NOMO-1 treated with DMSO at 0.1 percent for 48 hours (cell line): ENCODE measurements at regions not wholly inside any gene's neighbourhood (a gene's known extent, or its start where the extent isn't known, plus 50 kb on each side); places are given as distances from the start of the nearest gene placed in this dataset.
"Not testable (repeated sequence)": the region's sequence is repeated elsewhere in the genome, so short reads cannot be mapped to it uniquely, and the experiment has no call there.

Experiments used
- DNase-seq: peaks from one replicate; lab custom pipeline; 2025; ENCODE audit not compliant: unreplicated experiment; lab: John Stamatoyannopoulos, UW

DNA sequence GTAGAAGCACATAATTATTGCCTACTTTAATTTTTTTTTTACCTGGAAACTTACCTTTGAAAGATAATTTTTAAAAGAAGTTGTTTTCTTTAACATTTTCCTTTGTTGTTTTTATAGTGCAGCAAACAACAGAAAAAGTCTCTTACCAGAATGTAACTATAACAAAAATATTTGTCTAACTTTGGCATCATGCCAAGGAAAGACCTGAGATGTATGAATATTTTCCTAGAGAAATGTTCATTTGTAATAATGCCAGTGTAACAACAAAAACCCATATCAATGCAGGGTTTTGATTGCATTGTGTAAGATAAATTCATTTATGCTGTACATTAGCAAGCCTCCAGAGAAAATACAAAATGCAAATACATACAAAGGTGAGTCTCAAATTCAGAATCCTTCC lies 775.7 kb downstream of the SI start:
- no peak for DNase-seq

DNA sequence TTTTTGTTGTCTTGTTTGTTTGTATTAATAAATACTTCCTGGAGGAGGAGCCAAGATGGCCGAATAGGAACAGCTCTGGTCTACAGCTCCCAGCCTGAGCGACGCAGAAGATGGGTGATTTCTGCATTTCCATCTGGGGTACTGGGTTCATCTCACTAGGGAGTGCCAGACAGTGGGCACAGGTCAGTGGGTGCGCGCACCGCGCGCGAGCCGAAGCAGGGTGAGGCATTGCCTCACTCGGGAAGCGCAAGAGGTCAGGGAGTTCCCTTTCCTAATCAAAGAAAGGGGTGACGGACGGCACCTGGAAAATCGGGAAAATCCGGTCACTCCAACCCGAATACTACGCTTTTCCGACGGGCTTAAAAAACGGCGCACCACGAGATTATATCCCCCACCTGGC lies 786.8 kb downstream of the SI start:
- not testable (repeated sequence) for DNase-seq

DNA sequence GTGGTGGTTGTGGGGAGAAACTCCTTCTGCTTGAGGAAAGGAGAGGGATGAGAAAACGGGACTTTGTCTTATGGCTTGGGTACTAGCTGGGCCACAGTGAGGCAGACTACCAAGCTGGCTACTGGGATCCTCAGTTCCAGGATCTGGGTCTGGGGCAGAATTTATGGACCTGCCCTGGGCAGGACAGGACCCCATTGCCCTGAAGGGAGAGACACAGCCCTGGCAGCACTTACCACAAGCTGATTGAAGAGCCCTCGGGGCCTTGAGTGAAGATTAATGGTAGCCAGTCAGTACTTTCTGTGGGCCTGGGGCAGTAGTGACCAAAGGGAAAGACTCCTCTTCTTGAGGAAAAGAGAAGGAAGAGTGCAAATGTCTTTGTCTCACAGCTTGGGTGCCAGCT lies 799.7 kb downstream of the SI start:
- no peak for DNase-seq

DNA sequence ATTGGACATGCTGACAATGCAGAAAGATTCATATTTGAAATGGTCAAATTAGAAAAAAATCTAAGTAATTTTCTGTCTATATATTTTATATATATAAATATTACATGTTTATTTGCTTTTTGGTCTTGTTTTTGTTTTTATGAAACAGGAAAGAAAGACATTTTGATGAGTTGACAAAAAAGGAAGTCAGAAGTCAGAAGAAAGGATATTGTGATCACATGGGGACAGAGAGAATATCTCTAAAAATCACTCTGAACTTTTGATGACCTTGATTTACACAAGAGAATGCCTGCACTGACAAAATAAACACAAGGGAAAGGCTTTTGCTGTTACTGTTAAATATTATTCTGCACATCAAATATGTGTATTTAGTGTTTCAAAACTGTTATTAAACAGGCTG lies 811.2 kb downstream of the SI start:
- DNase-seq: no peak

DNA sequence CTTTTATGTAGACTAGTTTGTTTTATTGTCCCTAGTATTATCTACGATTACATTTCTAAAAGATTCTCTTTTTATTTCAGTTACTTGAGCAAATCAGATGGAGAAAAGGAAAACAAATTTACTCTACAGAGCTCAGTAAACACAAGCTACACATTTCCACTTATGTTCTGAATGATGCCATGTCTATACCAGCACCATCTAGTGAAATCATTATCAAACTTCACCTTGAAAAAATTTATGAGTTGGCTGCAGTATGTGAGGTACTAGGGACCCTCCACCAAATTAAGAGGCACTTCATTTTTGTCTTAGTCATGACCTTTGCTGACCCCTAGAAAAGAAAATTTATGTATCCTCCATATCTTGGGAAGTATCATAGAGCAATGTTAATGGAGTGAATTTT lies 827.4 kb downstream of the SI start:
- DNase-seq: no peak

DNA sequence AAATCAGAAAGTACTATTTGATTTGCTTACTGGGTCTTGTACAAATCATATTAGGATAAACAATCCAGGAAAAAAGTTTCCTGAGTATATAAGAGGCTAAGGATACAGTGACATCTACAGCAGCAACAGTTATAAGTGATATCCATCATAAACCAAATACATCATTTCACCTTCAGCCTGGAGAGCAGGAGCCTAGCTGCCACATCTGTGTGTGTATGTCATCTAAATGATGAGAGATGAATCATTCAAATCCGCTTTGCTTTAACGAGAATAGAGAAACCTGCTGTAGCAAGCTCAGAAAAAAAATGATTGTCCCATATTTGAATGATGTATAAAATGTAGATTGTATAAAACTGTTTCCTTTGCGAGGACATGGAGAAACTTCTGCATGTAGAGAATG lies 841.4 kb downstream of the SI start:
- DNase-seq: no peak

DNA sequence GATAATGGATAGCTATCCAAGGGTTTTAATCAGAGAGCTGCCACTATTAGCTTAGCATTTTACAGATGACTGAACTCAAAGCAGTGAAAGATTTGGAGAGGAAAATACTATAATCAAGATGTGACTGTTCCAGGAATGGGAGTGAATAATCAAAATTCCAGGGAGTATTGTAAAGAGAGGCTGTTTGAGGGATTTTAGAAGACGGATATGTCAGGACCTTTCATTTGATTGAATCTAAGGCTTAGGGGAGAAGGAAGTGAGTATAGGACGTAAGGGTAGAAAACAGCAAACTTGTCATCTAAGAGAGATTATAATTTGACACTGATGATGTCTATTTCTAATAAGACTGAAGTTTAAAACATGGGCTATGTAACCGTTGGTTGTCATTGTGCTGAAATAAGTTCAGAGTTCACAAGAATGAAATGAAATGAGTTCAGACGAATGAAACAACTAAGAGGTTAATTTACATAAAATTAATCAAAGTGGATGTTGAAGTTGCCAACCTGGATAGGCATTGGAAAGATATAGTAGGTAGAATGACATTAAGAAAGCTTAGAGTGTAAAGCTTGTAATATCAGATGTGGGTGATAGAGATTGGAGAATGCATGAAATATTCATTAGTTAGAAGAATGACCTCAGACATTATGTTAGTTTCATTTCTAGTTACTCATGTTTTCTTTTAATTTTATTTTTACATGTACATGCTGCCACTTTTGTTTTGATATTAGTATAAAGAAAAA lies 842.8 kb downstream of the SI start:
- no peak for DNase-seq

DNA sequence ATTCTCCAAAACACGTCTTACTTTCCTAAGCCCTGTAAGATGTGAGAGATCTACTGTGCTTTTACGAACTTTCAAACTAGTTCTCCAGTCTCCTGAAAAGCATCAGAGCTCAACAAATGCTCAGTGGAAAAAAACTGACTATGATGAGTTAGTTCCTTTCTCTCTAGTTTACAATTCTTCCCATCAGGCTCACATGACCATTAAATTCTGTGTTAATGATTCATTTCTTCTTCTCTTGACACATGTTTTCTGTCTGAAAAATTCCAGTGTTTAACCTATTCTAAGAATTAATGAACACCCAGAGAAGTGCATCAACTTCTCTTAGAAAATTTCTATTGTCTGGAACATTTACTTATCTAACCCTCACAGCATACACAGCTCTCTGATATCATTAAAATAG lies 844.3 kb downstream of the SI start:
- DNase-seq: no peak

DNA sequence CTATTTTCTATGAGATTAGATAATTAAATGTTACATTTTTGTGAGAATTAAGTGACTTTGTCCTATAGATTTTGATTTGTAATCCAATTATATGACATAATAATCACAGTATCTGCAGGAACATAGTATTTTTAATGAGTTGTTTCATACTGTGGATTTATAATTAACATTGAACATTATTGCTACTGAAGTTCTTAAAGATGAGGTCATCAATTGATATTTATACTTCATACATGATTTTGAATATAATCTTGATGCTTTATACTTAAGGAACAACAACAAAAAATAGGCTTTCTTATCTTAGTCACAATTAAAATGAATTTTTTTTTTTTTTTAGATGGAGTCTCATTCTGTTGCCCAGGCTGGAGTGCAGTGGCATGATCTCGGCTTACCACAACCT lies 846.6 kb downstream of the SI start:
- no peak for DNase-seq

DNA sequence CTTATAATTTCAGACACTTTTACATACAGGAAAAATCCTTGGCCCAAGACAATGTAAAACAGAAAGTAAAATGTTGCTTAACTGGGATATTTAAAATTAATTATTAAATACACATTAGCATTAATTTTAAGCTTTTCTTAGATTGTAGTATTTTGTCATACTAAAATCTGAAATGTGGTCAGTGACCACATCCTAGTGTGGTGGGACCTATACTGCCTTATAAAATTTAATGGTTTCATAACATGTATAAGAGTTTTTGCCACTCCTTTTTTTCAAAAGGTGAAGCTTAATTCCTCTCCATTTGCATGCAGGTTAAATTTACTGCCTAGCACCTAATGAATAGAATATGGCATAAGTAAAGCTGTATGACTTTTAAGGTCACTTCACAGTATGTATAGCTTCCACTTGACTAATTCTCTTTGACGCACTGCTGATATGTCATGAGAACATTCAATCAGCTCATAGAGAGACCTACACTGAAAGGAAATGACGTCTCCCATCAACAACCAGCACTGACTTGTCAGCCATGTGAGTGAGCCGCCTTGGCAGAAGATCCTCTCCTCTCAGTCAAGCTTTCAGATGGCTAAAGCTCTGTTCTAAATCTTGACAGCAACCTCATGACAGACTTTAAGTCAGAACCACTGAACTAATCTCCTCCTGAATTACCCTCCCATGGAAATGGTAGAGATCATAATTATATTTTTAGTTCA lies 847.8 kb downstream of the SI start:
- DNase-seq: no peak

DNA sequence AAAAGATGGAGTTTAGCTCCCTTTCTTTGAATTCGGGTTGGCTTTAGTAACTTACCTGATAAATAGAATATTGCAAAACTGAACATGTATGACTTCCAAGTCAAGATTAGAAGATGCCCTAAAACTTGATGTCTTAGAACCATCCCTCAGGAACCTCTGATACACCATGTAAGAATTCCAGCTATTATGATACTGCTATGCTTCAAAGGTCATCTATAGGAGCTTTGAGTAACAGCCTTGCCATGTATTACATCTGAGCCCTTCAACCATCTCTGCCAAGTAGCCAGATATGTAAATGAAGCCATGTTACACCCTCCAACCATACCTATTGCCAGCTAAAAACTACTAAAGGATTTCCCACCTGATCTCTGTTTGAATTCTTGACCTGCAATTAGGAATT lies 854.2 kb downstream of the SI start:
- DNase-seq: no peak

DNA sequence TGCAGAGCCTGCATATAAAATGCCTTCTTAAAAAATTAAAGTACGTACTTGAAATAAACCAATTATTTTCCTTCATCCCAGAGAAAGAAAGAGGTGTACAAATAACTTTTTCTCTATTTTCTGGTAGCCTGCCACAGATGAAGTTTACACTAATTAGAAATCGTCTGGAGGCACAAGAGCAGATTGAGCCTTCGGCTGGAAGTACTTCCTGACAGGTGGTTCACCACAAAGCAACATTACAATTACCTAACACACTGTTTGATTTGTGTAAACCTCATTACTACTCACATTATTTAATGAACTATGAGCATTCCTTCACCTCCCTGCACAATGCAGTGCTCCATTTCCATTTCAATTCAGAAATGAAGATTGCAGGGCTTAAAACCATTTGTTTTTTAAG lies 856.1 kb downstream of the SI start:
- DNase-seq: no peak

DNA sequence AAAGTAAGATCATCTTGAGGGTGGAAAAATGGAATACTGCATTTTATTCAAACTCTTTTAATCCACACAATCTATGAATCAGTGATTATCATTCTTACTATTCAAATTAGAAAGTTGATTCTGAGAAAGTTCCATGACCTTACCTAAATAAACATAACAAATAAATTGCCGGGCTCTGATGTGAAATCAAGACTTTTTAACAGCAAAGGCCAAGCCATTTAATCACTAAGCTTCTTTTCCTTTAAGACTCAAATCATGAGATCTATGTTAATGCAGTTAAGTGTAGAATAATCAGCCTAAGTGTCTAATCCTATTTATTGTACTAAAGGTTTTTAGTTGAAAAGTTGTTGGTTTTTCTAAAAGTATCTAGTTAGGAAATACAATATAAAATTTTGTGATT lies 857.0 kb downstream of the SI start:
- no peak for DNase-seq

DNA sequence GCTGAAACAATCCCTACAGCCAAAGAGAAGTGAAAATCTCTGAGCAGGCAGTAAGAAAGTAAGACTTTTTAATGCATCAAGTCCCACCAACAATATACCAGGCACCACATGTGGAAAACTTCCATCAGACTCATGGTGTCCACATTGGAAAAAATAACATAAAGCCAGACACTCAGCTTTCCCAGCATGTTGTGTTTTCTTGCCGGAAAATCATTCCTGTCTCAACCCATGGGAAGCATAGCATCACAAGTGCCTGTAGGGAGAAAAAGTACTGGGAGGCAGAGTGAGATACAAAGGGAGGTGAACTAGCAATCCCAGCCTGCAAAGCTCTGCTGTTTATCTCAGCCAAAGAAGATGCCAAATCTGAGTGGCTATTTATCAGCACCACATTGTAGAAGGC lies 868.9 kb downstream of the SI start:
- no peak for DNase-seq

DNA sequence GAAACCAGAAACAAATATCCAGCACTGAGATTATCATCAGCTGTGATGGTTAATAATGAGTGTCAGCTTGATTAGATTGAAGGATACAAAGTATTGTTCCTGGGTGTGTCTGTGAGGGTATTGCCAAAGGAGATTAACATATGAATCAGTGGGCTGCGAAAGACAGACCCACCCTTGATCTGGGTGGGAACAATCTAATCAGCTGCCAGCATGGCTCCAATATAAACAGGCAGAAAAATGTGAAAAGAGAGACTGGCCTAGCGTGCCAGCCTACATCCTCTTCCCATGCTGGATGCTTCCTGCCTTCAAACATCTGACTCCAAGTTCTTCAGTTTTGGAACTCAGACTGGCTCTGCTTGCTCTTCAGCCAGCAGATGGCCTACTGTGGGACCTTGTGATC lies 869.5 kb downstream of the SI start:
- no peak for DNase-seq

DNA sequence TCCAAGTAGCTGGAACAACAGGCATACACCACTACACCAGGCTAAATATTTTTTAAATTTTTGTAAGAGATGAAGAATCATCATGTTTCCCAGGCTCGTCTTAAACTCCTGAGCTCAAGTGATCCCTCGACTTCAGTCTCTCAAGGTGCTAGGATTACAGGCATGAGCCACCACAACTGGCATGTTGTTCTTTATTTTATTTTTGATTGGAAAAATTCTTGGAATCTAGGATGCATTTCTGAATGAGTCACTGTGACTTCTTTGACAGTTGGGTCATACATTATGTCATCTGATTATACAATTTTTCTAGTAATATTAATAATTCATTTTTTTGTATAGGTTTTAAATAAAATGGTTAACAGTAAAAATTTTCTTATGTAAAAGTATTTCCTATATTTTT lies 870.2 kb downstream of the SI start:
- no peak for DNase-seq

DNA sequence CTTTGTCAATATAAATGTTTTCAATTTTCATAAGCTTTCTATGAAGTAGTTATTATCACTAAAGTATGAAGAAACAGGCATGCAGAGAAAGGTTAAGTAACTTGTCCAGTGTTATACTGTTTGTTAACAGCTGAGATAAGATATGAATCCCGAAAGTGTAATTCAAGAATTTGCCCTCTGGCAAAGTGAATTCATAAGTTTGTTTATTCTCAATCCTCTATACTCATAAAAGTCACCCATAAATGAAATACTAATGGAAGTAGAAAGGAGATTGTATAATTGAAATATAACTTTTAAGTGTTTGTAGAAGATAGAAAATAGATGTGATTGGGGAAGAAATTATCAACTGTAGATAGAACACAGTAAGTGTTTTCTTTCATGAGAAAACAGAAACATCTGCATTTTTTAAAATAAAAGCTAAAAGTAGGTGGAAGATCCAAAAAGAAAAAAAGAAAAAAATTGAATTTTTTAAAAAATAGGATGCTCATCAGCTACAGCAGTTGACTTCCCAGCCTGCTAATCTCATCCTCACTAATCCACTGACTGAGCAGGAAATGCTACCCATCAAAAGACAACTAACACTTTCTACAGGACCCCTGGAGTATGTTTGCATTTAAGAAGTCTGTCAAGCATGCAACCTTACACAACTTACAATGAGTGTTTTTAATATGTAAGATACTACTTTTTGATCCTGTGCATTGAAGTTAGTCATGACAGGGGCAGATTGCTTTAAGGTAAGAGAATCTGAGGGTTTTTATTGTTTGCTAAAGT lies 878.1 kb downstream of the SI start:
- DNase-seq: no peak

DNA sequence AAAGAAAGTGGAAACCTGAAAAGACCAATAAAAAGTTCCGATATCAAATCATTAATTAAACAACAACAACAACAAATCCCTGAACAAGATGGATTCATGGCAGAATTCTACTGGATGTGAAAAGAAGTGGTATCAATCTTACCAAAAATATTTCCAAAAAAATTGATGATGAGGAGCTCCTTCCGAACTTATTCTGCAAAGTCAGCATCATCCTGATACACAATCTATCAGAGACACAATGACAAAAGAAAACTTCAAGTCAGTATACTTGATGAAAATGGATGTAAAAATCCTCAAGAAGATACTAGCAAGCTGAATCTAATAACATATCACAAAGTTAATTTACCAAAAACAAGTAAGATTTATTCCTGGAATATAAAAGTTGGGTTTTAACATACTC lies 881.8 kb downstream of the SI start:
- no peak for DNase-seq

DNA sequence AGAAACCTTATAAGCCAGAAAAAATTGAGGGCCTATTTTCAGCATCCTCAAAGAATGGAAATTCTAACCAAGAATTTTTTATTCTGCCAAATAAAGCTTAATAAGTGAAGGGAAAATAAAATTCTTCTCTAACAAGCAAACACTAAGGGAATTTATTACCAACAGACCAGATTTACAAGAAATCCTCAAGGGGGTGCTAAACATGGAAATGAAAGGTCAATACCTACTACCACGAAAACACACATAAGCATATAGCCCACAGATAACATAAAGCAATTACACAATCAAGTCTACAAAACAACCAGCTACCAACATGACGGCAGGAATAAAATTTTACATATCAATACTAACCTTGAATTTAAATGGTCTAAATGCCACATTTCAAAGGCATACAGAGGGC lies 883.5 kb downstream of the SI start:
- no peak for DNase-seq

DNA sequence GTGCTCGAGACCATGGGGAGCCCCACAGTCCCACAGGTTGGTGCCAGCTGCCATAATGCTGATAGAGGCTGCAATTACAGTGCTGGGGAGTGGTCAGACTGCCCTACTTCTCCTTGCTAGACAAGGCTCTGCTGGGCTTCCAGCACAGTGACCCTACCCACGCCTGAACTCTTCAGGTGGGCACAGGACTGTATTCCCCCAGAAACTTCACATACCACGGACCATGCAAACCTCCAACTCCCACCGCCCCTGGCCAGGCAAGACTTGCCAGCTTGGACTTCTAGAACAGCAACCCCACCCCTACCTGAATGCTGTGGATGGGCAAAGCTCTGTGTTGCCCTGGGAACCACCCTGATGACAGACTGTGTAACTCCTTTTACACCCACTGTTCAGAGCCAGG lies 885.3 kb downstream of the SI start:
- no peak for DNase-seq

DNA sequence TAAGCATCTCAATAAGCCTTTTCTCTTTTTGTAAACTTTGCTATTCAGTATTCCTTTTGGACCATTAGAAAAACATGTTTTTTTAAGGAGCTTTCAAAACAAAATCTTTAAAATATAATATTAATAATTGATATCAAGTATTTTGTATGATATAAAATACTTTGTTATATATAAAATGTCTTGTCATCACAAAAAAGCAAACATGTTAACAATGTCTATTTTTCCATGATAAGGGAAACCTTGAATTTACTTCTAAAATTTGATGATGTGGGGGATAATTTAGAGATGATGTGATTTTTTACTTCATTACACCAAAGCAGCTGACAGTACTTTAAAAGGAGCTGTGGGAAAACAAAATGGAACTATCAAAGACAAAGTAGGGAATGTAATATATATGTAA lies 887.7 kb downstream of the SI start:
- DNase-seq: no peak

DNA sequence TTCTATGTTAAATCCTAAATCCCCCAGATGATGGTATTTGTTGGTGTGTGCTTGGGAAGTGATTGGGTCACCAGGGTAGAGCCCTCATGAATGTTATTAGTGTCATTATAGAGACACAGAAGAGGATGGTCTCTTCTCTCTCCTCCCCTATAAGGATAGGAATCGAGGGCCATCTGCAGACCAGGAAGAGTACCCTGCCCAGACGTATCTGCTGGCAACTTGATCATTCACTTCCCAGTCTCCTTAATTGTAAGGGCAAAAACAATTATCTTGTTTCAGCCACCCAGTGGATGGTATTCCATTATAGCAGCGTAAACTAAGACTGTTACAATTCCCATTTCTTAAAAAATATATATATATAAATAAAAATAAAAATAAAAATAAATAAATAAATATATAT lies 892.2 kb downstream of the SI start:
- no peak for DNase-seq
